ENCODE measurements at regions not wholly inside any gene's neighbourhood (a gene's known extent, or its start where the extent isn't known, plus 50 kb on each side); places are given as distances from the start of the nearest gene placed in this dataset.

DNA sequence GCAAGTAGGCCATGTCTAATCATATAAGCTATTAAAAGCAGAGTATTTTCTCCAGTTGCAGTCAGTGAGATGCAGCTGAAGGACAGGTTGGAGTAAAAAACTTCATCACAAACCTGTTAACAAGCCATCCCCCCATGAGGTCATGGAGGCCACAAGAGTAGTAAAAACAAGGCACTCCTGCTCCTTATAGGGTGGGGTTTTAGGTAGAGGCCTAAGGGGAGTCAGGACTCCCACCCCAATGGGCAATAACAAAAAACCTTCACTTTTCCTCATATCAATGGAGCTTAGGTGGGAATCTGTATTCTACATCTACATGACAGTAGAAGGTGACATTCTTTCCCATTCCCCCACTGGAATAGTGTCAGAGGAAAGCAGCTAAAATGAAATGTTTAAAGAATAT is 428.1 kb upstream of the KHDRBS2 start:
- no peak for TF ChIP-seq POLR2AphosphoS5 (IDR thresholded peaks at IDR 0.05; ENCODE audit: borderline replicate concordance, low read depth, low read length)
- TF ChIP-seq EZH2 (IDR thresholded peaks at IDR 0.05), result no peak
